ENCODE measurements at regions not wholly inside any gene's neighbourhood (a gene's known extent, or its start where the extent isn't known, plus 50 kb on each side); places are given as distances from the start of the nearest gene placed in this dataset.

GRCh38 chr9:19926774-19927173, 137.9 kb upstream of the SLC24A2 start:
- TF ChIP-seq CTCF (IDR thresholded peaks at IDR 0.05; ENCODE audit: low read depth, low read length) = no peak
- TF ChIP-seq POLR2A (IDR thresholded peaks at IDR 0.05; ENCODE audit: extremely low read depth, insufficient read length) = no peak
- TF ChIP-seq, protein P1, sequence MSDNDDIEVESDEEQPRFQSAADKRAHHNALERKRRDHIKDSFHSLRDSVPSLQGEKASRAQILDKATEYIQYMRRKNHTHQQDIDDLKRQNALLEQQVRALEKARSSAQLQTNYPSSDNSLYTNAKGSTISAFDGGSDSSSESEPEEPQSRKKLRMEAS (IDR thresholded peaks at IDR 0.05; ENCODE audit: low read depth, low read length) = no peak
- no peak for TF ChIP-seq MYC (IDR thresholded peaks at IDR 0.05; ENCODE audit: low read depth, low read length)
